ENCODE measurements at regions not wholly inside any gene's neighbourhood (a gene's known extent, or its start where the extent isn't known, plus 50 kb on each side); places are given as distances from the start of the nearest gene placed in this dataset.

- H3K4me2 ChIP-seq (ENCODE audit: insufficient read depth, low read length), result no peak overlapping the region
- H2AFZ ChIP-seq (ENCODE audit: low read depth, low read length), result no peak overlapping the region
- H4K20me1 ChIP-seq (replicated peaks; ENCODE audit: control insufficient read depth, insufficient read depth, low read length), result no peaks in the 10 kb centered on the region
- BruUV-seq (replicated peaks), result no TSS peak
- H3K9me1 ChIP-seq (ENCODE audit: control insufficient read depth, insufficient read depth, low read length), result no peaks in the 10 kb centered on the region
- no peaks in the 10 kb centered on the region for H3K36me3 ChIP-seq (ENCODE audit: control insufficient read depth, insufficient read depth, low read length)
- peak; percentile 75 for TF ChIP-seq FOSL1 (tag; conservative IDR thresholded peaks at IDR 0.05)
- no peak for TF ChIP-seq CEBPG (CRISPR knock-in tag; IDR thresholded peaks at IDR 0.05)
- TF ChIP-seq CEBPG (tag; conservative IDR thresholded peaks at IDR 0.05 in 1 of 2, IDR thresholded peaks at IDR 0.05 in 1 of 2), result peak; percentile 57 to 86
- peak; percentile 90 for TF ChIP-seq ATF4 (CRISPR knock-in tag; IDR thresholded peaks at IDR 0.05)
- TF ChIP-seq ZSCAN32 (CRISPR knock-in tag; IDR thresholded peaks at IDR 0.05), result peak; percentile 49; the same call in 1 of the 2 replicates
- no peak for TF ChIP-seq CTCF (IDR thresholded peaks at IDR 0.05 in 2 of 3, conservative IDR thresholded peaks at IDR 0.05 in 1 of 3; ENCODE audit: insufficient read depth in 2 of 3, low read depth in 1 of 3, low read length in 3 of 3)
- TF ChIP-seq ZNF589 (CRISPR knock-in tag; IDR thresholded peaks at IDR 0.05; ENCODE audit: low read depth), result peak; percentile 21; the same call in 1 of the 2 replicates
- no peak for TF ChIP-seq TAF7 (tag; IDR thresholded peaks at IDR 0.05)
- TF ChIP-seq ATF3 (IDR thresholded peaks at IDR 0.05), result peak; percentile 25; the same call in 1 of the 2 replicates
- no peak for TF ChIP-seq ATF3 (CRISPR knock-in tag; conservative IDR thresholded peaks at IDR 0.05)
- H3K9me3 ChIP-seq (replicated peaks; ENCODE audit: control insufficient read depth, insufficient read depth, low read depth, low read length), result no peaks in the 10 kb centered on the region; the same call in 1 of the 2 replicates
- no peaks in the 10 kb centered on the region for H3K79me2 ChIP-seq (ENCODE audit: control insufficient read depth, insufficient read depth, low read length)
- H3K4me3 ChIP-seq, result no peak overlapping the region
- H3K4me1 ChIP-seq (replicated peaks in 1 of 2; ENCODE audit: control insufficient read depth in 2 of 2, insufficient read depth in 2 of 2, low read length in 2 of 2), result no peaks in the 10 kb centered on the region
- ChIA-PET CTCF (ENCODE audit: low intra/inter-chr PET ratio) (no interaction called here), POLR2A (no interaction called here)
- H3K27ac ChIP-seq (ENCODE audit: extremely low read depth, low read depth, low read length), result no peak overlapping the region
- FAIRE-seq (no peak), DNase-seq (ENCODE audit: extremely low read depth in 1 of 4, low spot score in 3 of 4) (no peak), ATAC-seq (no peak)
- intact Hi-C loops (cut with micrococcal nuclease) (no loop called here), in situ Hi-C loops (cut with MboI) (no loop called here)
- no peak overlapping the region for H3K9ac ChIP-seq (ENCODE audit: insufficient read depth in 1 of 2, low read depth in 2 of 2, low read length in 2 of 2)
- no peaks in the 10 kb centered on the region for H3K27me3 ChIP-seq (ENCODE audit: control insufficient read depth in 2 of 2, insufficient read depth in 2 of 2, low read length in 2 of 2)
- WGBS (ENCODE audit: insufficient coverage, low coverage, missing lambda C conversion rate), result 0% methylated on average over 6 of the region's 6 CpGs
Measured at GRCh38 chr18:4544142-4544541, 89.0 kb upstream of the DLGAP1 start.
